HEK293 (cell line): ENCODE measurements at regions not wholly inside any gene's neighbourhood (a gene's known extent, or its start where the extent isn't known, plus 50 kb on each side); places are given as distances from the start of the nearest gene placed in this dataset.

ENCODE experiments used
- BCL11A ChIP-seq: fragments of 450-650 bp; formaldehyde crosslinking; IDR thresholded peaks from 2 replicates; pipeline ENCODE4 v1.5.1; 2016; ENCODE audit warnings: low read depth, missing biosample characterization, missing genetic modification characterization
- GLI2 ChIP-seq: fragments of 450-650 bp; formaldehyde crosslinking; IDR thresholded peaks from 2 replicates; pipeline ENCODE4; 2017; ENCODE audit warnings: missing biosample characterization, missing genetic modification characterization, low read depth, borderline replicate concordance
- KLF8 ChIP-seq: fragments of 450-650 bp; formaldehyde crosslinking; IDR thresholded peaks from 2 replicates; pipeline ENCODE4 v1.5.1; 2016; ENCODE audit warnings: missing biosample characterization, missing genetic modification characterization
- MYNN ChIP-seq: fragments of 450-650 bp; formaldehyde crosslinking; IDR thresholded peaks from 2 replicates; pipeline ENCODE4 v1.5.1; 2016; ENCODE audit warnings: missing biosample characterization, missing genetic modification characterization, borderline replicate concordance
- ZBTB20 ChIP-seq: fragments of 450-650 bp; formaldehyde crosslinking; IDR thresholded peaks from 2 replicates; pipeline ENCODE4 v1.5.1; 2016; ENCODE audit warnings: missing biosample characterization, missing genetic modification characterization
- ZNF121 ChIP-seq: fragments of 450-650 bp; formaldehyde crosslinking; IDR thresholded peaks from 2 replicates; pipeline ENCODE4 v1.5.1; 2016; ENCODE audit warnings: missing biosample characterization, missing genetic modification characterization
- ZNF16 ChIP-seq: fragments of 450-650 bp; formaldehyde crosslinking; IDR thresholded peaks from 2 replicates; pipeline ENCODE4 v1.5.1; 2016; ENCODE audit warnings: low read depth, missing biosample characterization, missing genetic modification characterization
- ZNF350 ChIP-seq: fragments of 450-650 bp; formaldehyde crosslinking; IDR thresholded peaks from 2 replicates; pipeline ENCODE4 v1.5.0; 2017; ENCODE audit warnings: missing biosample characterization, mild to moderate bottlenecking, missing genetic modification characterization
- ZNF776 ChIP-seq: fragments of 450-650 bp; formaldehyde crosslinking; IDR thresholded peaks from 2 replicates; pipeline ENCODE4 v1.5.0; 2017; ENCODE audit warnings: missing biosample characterization, missing genetic modification characterization, borderline replicate concordance
- TF ChIP-seq, protein P1 (sequence below): fragments of 450-650 bp; formaldehyde crosslinking; IDR thresholded peaks from 2 replicates; pipeline ENCODE4 v1.5.1; 2016; ENCODE audit warnings: missing biosample characterization, missing genetic modification characterization, low read depth
- TF ChIP-seq, protein P2 (sequence below): fragments of 450-650 bp; formaldehyde crosslinking; IDR thresholded peaks from 2 replicates; pipeline ENCODE4 v1.5.1; 2016; ENCODE audit warnings: missing biosample characterization, missing genetic modification characterization, borderline replicate concordance
- TF ChIP-seq, protein P3 (sequence below): fragments of 450-650 bp; formaldehyde crosslinking; IDR thresholded peaks from 2 replicates; pipeline ENCODE4 v1.5.1; 2016; ENCODE audit warnings: missing biosample characterization, missing genetic modification characterization
- TF ChIP-seq, protein P4 (sequence below): fragments of 450-650 bp; formaldehyde crosslinking; IDR thresholded peaks from 2 replicates; pipeline ENCODE4 v1.5.1; 2016; ENCODE audit warnings: missing biosample characterization, missing genetic modification characterization, low read depth
- TF ChIP-seq, protein P5 (sequence below): fragments of 450-650 bp; formaldehyde crosslinking; IDR thresholded peaks from 2 replicates; pipeline ENCODE4 v1.5.1; 2016; ENCODE audit warnings: missing biosample characterization, missing genetic modification characterization

DNA sequence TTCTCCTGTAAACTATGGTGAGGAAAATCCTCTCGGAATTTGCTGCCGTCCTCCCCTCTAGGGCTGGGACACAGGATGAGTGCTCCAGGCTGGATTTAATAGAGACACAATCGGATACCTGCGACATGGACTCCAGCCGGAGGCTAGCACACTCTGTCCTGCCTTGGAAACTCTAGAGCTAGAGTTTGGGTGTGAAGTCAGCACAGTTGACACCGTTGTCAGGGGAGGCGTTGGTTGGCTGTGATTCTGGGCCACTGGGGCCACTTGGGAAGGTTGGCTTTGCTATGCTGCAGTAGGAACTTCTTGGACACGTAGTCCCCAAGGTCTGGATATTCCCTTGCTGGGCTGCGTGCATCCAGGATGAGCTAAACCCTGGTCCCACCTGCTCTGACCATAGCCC, 169.4 kb downstream of the NRN1 start:
- TF ChIP-seq ZNF350 (tag by site-specific recombination) (no peak), GLI2 (no peak), ZNF776 (tag by site-specific recombination) (no peak), BCL11A (tag by site-specific recombination) (no peak), MYNN (tag by site-specific recombination) (no peak), KLF8 (no peak), ZNF121 (no peak), ZNF16 (tag by site-specific recombination) (no peak), ZBTB20 (tag by site-specific recombination) (no peak)
- TF ChIP-seq, protein P1, sequence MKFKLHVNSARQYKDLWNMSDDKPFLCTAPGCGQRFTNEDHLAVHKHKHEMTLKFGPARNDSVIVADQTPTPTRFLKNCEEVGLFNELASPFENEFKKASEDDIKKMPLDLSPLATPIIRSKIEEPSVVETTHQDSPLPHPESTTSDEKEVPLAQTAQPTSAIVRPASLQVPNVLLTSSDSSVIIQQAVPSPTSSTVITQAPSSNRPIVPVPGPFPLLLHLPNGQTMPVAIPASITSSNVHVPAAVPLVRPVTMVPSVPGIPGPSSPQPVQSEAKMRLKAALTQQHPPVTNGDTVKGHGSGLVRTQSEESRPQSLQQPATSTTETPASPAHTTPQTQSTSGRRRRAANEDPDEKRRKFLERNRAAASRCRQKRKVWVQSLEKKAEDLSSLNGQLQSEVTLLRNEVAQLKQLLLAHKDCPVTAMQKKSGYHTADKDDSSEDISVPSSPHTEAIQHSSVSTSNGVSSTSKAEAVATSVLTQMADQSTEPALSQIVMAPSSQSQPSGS (tag by site-specific recombination), result no peak
- TF ChIP-seq, protein P2, sequence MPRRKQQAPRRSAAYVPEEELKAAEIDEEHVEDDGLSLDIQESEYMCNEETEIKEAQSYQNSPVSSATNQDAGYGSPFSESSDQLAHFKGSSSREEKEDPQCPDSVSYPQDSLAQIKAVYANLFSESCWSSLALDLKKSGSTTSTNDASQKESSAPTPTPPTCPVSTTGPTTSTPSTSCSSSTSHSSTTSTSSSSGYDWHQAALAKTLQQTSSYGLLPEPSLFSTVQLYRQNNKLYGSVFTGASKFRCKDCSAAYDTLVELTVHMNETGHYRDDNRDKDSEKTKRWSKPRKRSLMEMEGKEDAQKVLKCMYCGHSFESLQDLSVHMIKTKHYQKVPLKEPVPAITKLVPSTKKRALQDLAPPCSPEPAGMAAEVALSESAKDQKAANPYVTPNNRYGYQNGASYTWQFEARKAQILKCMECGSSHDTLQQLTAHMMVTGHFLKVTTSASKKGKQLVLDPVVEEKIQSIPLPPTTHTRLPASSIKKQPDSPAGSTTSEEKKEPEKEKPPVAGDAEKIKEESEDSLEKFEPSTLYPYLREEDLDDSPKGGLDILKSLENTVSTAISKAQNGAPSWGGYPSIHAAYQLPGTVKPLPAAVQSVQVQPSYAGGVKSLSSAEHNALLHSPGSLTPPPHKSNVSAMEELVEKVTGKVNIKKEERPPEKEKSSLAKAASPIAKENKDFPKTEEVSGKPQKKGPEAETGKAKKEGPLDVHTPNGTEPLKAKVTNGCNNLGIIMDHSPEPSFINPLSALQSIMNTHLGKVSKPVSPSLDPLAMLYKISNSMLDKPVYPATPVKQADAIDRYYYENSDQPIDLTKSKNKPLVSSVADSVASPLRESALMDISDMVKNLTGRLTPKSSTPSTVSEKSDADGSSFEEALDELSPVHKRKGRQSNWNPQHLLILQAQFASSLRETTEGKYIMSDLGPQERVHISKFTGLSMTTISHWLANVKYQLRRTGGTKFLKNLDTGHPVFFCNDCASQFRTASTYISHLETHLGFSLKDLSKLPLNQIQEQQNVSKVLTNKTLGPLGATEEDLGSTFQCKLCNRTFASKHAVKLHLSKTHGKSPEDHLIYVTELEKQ (tag by site-specific recombination), result no peak
- TF ChIP-seq, protein P3, sequence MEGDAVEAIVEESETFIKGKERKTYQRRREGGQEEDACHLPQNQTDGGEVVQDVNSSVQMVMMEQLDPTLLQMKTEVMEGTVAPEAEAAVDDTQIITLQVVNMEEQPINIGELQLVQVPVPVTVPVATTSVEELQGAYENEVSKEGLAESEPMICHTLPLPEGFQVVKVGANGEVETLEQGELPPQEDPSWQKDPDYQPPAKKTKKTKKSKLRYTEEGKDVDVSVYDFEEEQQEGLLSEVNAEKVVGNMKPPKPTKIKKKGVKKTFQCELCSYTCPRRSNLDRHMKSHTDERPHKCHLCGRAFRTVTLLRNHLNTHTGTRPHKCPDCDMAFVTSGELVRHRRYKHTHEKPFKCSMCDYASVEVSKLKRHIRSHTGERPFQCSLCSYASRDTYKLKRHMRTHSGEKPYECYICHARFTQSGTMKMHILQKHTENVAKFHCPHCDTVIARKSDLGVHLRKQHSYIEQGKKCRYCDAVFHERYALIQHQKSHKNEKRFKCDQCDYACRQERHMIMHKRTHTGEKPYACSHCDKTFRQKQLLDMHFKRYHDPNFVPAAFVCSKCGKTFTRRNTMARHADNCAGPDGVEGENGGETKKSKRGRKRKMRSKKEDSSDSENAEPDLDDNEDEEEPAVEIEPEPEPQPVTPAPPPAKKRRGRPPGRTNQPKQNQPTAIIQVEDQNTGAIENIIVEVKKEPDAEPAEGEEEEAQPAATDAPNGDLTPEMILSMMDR (tag by site-specific recombination), result no peak
- TF ChIP-seq, protein P4, sequence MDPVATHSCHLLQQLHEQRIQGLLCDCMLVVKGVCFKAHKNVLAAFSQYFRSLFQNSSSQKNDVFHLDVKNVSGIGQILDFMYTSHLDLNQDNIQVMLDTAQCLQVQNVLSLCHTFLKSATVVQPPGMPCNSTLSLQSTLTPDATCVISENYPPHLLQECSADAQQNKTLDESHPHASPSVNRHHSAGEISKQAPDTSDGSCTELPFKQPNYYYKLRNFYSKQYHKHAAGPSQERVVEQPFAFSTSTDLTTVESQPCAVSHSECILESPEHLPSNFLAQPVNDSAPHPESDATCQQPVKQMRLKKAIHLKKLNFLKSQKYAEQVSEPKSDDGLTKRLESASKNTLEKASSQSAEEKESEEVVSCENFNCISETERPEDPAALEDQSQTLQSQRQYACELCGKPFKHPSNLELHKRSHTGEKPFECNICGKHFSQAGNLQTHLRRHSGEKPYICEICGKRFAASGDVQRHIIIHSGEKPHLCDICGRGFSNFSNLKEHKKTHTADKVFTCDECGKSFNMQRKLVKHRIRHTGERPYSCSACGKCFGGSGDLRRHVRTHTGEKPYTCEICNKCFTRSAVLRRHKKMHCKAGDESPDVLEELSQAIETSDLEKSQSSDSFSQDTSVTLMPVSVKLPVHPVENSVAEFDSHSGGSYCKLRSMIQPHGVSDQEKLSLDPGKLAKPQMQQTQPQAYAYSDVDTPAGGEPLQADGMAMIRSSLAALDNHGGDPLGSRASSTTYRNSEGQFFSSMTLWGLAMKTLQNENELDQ (tag by site-specific recombination), result no peak
- TF ChIP-seq, protein P5, sequence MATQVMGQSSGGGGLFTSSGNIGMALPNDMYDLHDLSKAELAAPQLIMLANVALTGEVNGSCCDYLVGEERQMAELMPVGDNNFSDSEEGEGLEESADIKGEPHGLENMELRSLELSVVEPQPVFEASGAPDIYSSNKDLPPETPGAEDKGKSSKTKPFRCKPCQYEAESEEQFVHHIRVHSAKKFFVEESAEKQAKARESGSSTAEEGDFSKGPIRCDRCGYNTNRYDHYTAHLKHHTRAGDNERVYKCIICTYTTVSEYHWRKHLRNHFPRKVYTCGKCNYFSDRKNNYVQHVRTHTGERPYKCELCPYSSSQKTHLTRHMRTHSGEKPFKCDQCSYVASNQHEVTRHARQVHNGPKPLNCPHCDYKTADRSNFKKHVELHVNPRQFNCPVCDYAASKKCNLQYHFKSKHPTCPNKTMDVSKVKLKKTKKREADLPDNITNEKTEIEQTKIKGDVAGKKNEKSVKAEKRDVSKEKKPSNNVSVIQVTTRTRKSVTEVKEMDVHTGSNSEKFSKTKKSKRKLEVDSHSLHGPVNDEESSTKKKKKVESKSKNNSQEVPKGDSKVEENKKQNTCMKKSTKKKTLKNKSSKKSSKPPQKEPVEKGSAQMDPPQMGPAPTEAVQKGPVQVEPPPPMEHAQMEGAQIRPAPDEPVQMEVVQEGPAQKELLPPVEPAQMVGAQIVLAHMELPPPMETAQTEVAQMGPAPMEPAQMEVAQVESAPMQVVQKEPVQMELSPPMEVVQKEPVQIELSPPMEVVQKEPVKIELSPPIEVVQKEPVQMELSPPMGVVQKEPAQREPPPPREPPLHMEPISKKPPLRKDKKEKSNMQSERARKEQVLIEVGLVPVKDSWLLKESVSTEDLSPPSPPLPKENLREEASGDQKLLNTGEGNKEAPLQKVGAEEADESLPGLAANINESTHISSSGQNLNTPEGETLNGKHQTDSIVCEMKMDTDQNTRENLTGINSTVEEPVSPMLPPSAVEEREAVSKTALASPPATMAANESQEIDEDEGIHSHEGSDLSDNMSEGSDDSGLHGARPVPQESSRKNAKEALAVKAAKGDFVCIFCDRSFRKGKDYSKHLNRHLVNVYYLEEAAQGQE (tag by site-specific recombination), result no peak
